Activated naive CD8-positive, alpha-beta T cell treated with anti-CD3 and anti-CD28 coated beads, Interleukin-2, amount 10 ng/mL, durations not matched to agents 7 days and 5 days (primary cell): ENCODE measurements at regions not wholly inside any gene's neighbourhood (a gene's known extent, or its start where the extent isn't known, plus 50 kb on each side); places are given as distances from the start of the nearest gene placed in this dataset.
"Not testable (repeated sequence)": the region's sequence is repeated elsewhere in the genome, so short reads cannot be mapped to it uniquely, and the experiment has no call there.

ENCODE experiments used
- ATAC-seq: fragments of 150-1000 bp; cut with Tn5 transposase; one replicate; pipeline ENCODE4 v1.10.0; 2021; ENCODE audit warnings: low read depth, moderate library complexity
- POLR2A ChIA-PET: fragments of 350-600 bp; sonication (Branson Sonifier 250); formaldehyde crosslinking; loops from one replicate; lab custom pipeline; 2021; ENCODE audit warnings: antibody characterized with exemption; lab: Charles Lee
- DNase-seq: peaks from one replicate; pipeline ENCODE4 v3.0.0; 2021
- H3K27ac Mint-ChIP-seq: one replicate; pipeline ENCODE4 v1.8.0; 2022; ENCODE audit warnings: mild to moderate bottlenecking, mixed read lengths
- H3K27me3 Mint-ChIP-seq: one replicate; pipeline ENCODE4 v1.8.0; 2022; ENCODE audit warnings: mild to moderate bottlenecking, moderate library complexity, mixed read lengths
- H3K36me3 Mint-ChIP-seq: one replicate; pipeline ENCODE4 v1.8.0; 2021; ENCODE audit warnings: mild to moderate bottlenecking, mixed read lengths
- H3K4me1 Mint-ChIP-seq: one replicate; pipeline ENCODE4 v1.8.0; 2021; ENCODE audit warnings: mixed read lengths
- H3K4me3 Mint-ChIP-seq: one replicate; pipeline ENCODE4 v1.8.0; 2022; ENCODE audit warnings: mild to moderate bottlenecking, moderate library complexity, mixed read lengths
- H3K9me3 Mint-ChIP-seq: one replicate; pipeline ENCODE4 v1.8.0; 2021; ENCODE audit warnings: mixed read lengths

GRCh38 chr7:145382762-145383161 is 546.9 kb upstream of the TPK1 start:
- H3K36me3 Mint-ChIP-seq, result no peaks in the 10 kb centered on the region
- H3K9me3 Mint-ChIP-seq, result peaks cover 8% of the 10 kb centered on the region
- ATAC-seq (no peak), DNase-seq (no peak)
- no peak overlapping the region for H3K4me3 Mint-ChIP-seq
- POLR2A ChIA-PET, result no interaction called here
- H3K27ac Mint-ChIP-seq, result no peak overlapping the region
- H3K27me3 Mint-ChIP-seq, result no peaks in the 10 kb centered on the region
- no peaks in the 10 kb centered on the region for H3K4me1 Mint-ChIP-seq

- ATAC-seq (no peak), DNase-seq (no peak)
- no peaks in the 10 kb centered on the region for H3K4me1 Mint-ChIP-seq
- no peak overlapping the region for H3K27ac Mint-ChIP-seq
- POLR2A ChIA-PET, result no interaction called here
- no peaks in the 10 kb centered on the region for H3K27me3 Mint-ChIP-seq
- H3K4me3 Mint-ChIP-seq, result no peak overlapping the region
- H3K36me3 Mint-ChIP-seq, result no peaks in the 10 kb centered on the region
- H3K9me3 Mint-ChIP-seq, result peaks cover 4% of the 10 kb centered on the region
Measured at GRCh38 chr7:145378197-145378596, 542.3 kb upstream of the TPK1 start.

- H3K4me3 Mint-ChIP-seq, result no peak overlapping the region
- no peaks in the 10 kb centered on the region for H3K4me1 Mint-ChIP-seq
- no peaks in the 10 kb centered on the region for H3K36me3 Mint-ChIP-seq
- H3K9me3 Mint-ChIP-seq, result peaks cover 6% of the 10 kb centered on the region
- DNase-seq (no peak), ATAC-seq (no peak)
- POLR2A ChIA-PET, result no interaction called here
- H3K27me3 Mint-ChIP-seq, result no peaks in the 10 kb centered on the region
- H3K27ac Mint-ChIP-seq, result no peak overlapping the region
Measured at GRCh38 chr7:145360511-145361100, 524.8 kb upstream of the TPK1 start.

GRCh38 chr7:145350334-145350733 is 514.5 kb upstream of the TPK1 start:
- ATAC-seq, result no peak

GRCh38 chr7:145349452-145349851 is 513.6 kb upstream of the TPK1 start:
- H3K4me1 Mint-ChIP-seq, ATAC-seq, H3K27me3 Mint-ChIP-seq, H3K4me3 Mint-ChIP-seq, H3K27ac Mint-ChIP-seq, POLR2A ChIA-PET, DNase-seq, H3K36me3 Mint-ChIP-seq, H3K9me3 Mint-ChIP-seq: not testable (repeated sequence)

More at GRCh38 chr7:145350334-145350733, 514.5 kb upstream of the TPK1 start:
- POLR2A ChIA-PET, result no interaction called here
- Mint-ChIP-seq H3K27ac (no peak overlapping the region), H3K9me3 (peaks cover 6% of the 10 kb centered on the region), H3K4me1 (no peaks in the 10 kb centered on the region), H3K4me3 (no peak overlapping the region), H3K27me3 (no peaks in the 10 kb centered on the region), H3K36me3 (no peaks in the 10 kb centered on the region)
- no peak for DNase-seq

- POLR2A ChIA-PET, result no interaction called here
- ATAC-seq, result no peak
- Mint-ChIP-seq H3K27me3 (no peaks in the 10 kb centered on the region), H3K36me3 (no peaks in the 10 kb centered on the region), H3K4me1 (no peaks in the 10 kb centered on the region), H3K9me3 (peaks cover 4% of the 10 kb centered on the region), H3K27ac (no peak overlapping the region), H3K4me3 (no peak overlapping the region)
- DNase-seq, result no peak
Measured at GRCh38 chr7:145347271-145347670, 511.4 kb upstream of the TPK1 start.

GRCh38 chr7:145339319-145339718 is 503.5 kb upstream of the TPK1 start:
- Mint-ChIP-seq H3K4me3 (no peak overlapping the region), H3K27me3 (no peaks in the 10 kb centered on the region), H3K36me3 (no peaks in the 10 kb centered on the region), H3K27ac (no peak overlapping the region), H3K4me1 (no peaks in the 10 kb centered on the region), H3K9me3 (peaks cover 4% of the 10 kb centered on the region)
- POLR2A ChIA-PET, result no interaction called here
- ATAC-seq (no peak), DNase-seq (no peak)

- ATAC-seq, result no peak
- Mint-ChIP-seq H3K36me3 (no peaks in the 10 kb centered on the region), H3K27ac (no peak overlapping the region), H3K27me3 (no peaks in the 10 kb centered on the region), H3K9me3 (peaks cover 3% of the 10 kb centered on the region), H3K4me1 (no peaks in the 10 kb centered on the region), H3K4me3 (no peak overlapping the region)
- POLR2A ChIA-PET, result no interaction called here
- DNase-seq, result no peak
Measured at GRCh38 chr7:145331522-145331921, 495.7 kb upstream of the TPK1 start.

- DNase-seq, result no peak
- Mint-ChIP-seq H3K27ac (no peak overlapping the region), H3K4me3 (no peak overlapping the region)
Measured at GRCh38 chr7:145331076-145331475, 495.2 kb upstream of the TPK1 start.

GRCh38 chr7:145327646-145328045 is 491.8 kb upstream of the TPK1 start:
- Mint-ChIP-seq H3K36me3 (no peaks in the 10 kb centered on the region), H3K27ac (no peak overlapping the region), H3K4me1 (no peaks in the 10 kb centered on the region), H3K4me3 (no peak overlapping the region), H3K9me3 (peaks cover 5% of the 10 kb centered on the region), H3K27me3 (no peaks in the 10 kb centered on the region)
- no peak for DNase-seq
- ATAC-seq, result no peak
- POLR2A ChIA-PET, result no interaction called here

More at GRCh38 chr7:145331076-145331475, 495.2 kb upstream of the TPK1 start:
- H3K4me1 Mint-ChIP-seq, result no peaks in the 10 kb centered on the region
- no peaks in the 10 kb centered on the region for H3K27me3 Mint-ChIP-seq
- H3K36me3 Mint-ChIP-seq, result no peaks in the 10 kb centered on the region
- H3K9me3 Mint-ChIP-seq, result peaks cover 2% of the 10 kb centered on the region
- POLR2A ChIA-PET, result no interaction called here
- ATAC-seq, result no peak

GRCh38 chr7:145324081-145324480 is 488.2 kb upstream of the TPK1 start:
- H3K36me3 Mint-ChIP-seq, result no peaks in the 10 kb centered on the region
- peaks cover 3% of the 10 kb centered on the region for H3K9me3 Mint-ChIP-seq

GRCh38 chr7:145313551-145313950 is 477.7 kb upstream of the TPK1 start:
- ATAC-seq, result no peak
- H3K9me3 Mint-ChIP-seq, result peaks cover 2% of the 10 kb centered on the region
- H3K27me3 Mint-ChIP-seq, result no peaks in the 10 kb centered on the region
- H3K4me3 Mint-ChIP-seq, result no peak overlapping the region
- H3K36me3 Mint-ChIP-seq, result no peaks in the 10 kb centered on the region
- no peak for DNase-seq
- H3K4me1 Mint-ChIP-seq, result no peaks in the 10 kb centered on the region
- no peak overlapping the region for H3K27ac Mint-ChIP-seq
- POLR2A ChIA-PET, result no interaction called here

More at GRCh38 chr7:145324081-145324480, 488.2 kb upstream of the TPK1 start:
- no peak for ATAC-seq
- H3K27ac Mint-ChIP-seq, result no peak overlapping the region
- H3K4me1 Mint-ChIP-seq, result no peaks in the 10 kb centered on the region
- POLR2A ChIA-PET, result no interaction called here
- no peak overlapping the region for H3K4me3 Mint-ChIP-seq
- DNase-seq, result no peak
- no peaks in the 10 kb centered on the region for H3K27me3 Mint-ChIP-seq

- H3K4me3 Mint-ChIP-seq, result no peak overlapping the region
- POLR2A ChIA-PET, result no interaction called here
- no peaks in the 10 kb centered on the region for H3K4me1 Mint-ChIP-seq
- peaks cover 1% of the 10 kb centered on the region for H3K9me3 Mint-ChIP-seq
- H3K27me3 Mint-ChIP-seq, result no peaks in the 10 kb centered on the region
- DNase-seq, result no peak
- no peak for ATAC-seq
- no peaks in the 10 kb centered on the region for H3K36me3 Mint-ChIP-seq
- H3K27ac Mint-ChIP-seq, result no peak overlapping the region
Measured at GRCh38 chr7:145293754-145294153, 457.9 kb upstream of the TPK1 start.

GRCh38 chr7:145293228-145293701 is 457.4 kb upstream of the TPK1 start:
- POLR2A ChIA-PET, result no interaction called here
- no peak overlapping the region for H3K27ac Mint-ChIP-seq
- H3K36me3 Mint-ChIP-seq, result no peaks in the 10 kb centered on the region
- ATAC-seq (no peak), DNase-seq (no peak)
- no peaks in the 10 kb centered on the region for H3K4me1 Mint-ChIP-seq
- H3K9me3 Mint-ChIP-seq, result peaks cover 1% of the 10 kb centered on the region
- H3K27me3 Mint-ChIP-seq, result no peaks in the 10 kb centered on the region
- H3K4me3 Mint-ChIP-seq, result no peak overlapping the region
